ENCODE measurements at regions not wholly inside any gene's neighbourhood (a gene's known extent, or its start where the extent isn't known, plus 50 kb on each side); places are given as distances from the start of the nearest gene placed in this dataset.

- TF ChIP-seq EZH2 (IDR thresholded peaks at IDR 0.05; ENCODE audit: insufficient read depth, poor library complexity, severe bottlenecking) (no peak), EZH2phosphoT487 (IDR thresholded peaks at IDR 0.05; ENCODE audit: insufficient read depth, low read depth) (no peak)
Observed at GRCh38 chr10:33869481-33869880, 535.0 kb upstream of the NRP1 start.
